GM19023 (cell line): ENCODE measurements at regions not wholly inside any gene's neighbourhood (a gene's known extent, or its start where the extent isn't known, plus 50 kb on each side); places are given as distances from the start of the nearest gene placed in this dataset.

Source experiments
- ATAC-seq: cut with Tn5 transposase; IDR thresholded peaks from one replicate; pipeline ENCODE4 v1.9.1; 2021; ENCODE audit warnings: mild to moderate bottlenecking, moderate library complexity; ENCODE audit not compliant: unreplicated experiment

GRCh38 chr4:186930024-186930423 is 206.4 kb upstream of the FAT1 start:
- ATAC-seq: no peak

GRCh38 chr4:186931519-186931918 is 207.9 kb upstream of the FAT1 start:
- ATAC-seq: no peak

GRCh38 chr4:186932196-186932595 is 208.5 kb upstream of the FAT1 start:
- ATAC-seq: no peak

GRCh38 chr4:186932631-186933187 is 209.1 kb upstream of the FAT1 start:
- ATAC-seq: no peak

- no peak for ATAC-seq
These were observed 210.6 kb upstream of the FAT1 start for GRCh38 chr4:186934244-186934643.

GRCh38 chr4:186934841-186935443 is 211.3 kb upstream of the FAT1 start:
- ATAC-seq: no peak

GRCh38 chr4:186935901-186936300 is 212.2 kb upstream of the FAT1 start:
- no peak for ATAC-seq

- no peak for ATAC-seq
These were observed 213.1 kb upstream of the FAT1 start for GRCh38 chr4:186936496-186937375.

GRCh38 chr4:186939226-186939625 is 215.6 kb upstream of the FAT1 start:
- no peak for ATAC-seq

GRCh38 chr4:186939766-186940165 is 216.1 kb upstream of the FAT1 start:
- ATAC-seq: no peak

GRCh38 chr4:186940476-186940875 is 216.8 kb upstream of the FAT1 start:
- ATAC-seq: no peak

- ATAC-seq: no peak
These were observed 219.2 kb upstream of the FAT1 start for GRCh38 chr4:186942758-186943377.

GRCh38 chr4:186943411-186943810 is 219.8 kb upstream of the FAT1 start:
- no peak for ATAC-seq

- no peak for ATAC-seq
These were observed 222.5 kb upstream of the FAT1 start for GRCh38 chr4:186946136-186946535.

GRCh38 chr4:186946682-186947294 is 223.1 kb upstream of the FAT1 start:
- no peak for ATAC-seq

- ATAC-seq: no peak
These were observed 224.9 kb upstream of the FAT1 start for GRCh38 chr4:186948361-186949242.

- ATAC-seq: no peak
These were observed 226.2 kb upstream of the FAT1 start for GRCh38 chr4:186949847-186950246.

- no peak for ATAC-seq
These were observed 229.1 kb upstream of the FAT1 start for GRCh38 chr4:186952709-186953108.

GRCh38 chr4:186953599-186954260 is 230.1 kb upstream of the FAT1 start:
- no peak for ATAC-seq

GRCh38 chr4:186954509-186954908 is 230.9 kb upstream of the FAT1 start:
- ATAC-seq: no peak
